HCEC 1CT (cell line): ENCODE measurements at regions not wholly inside any gene's neighbourhood (a gene's known extent, or its start where the extent isn't known, plus 50 kb on each side); places are given as distances from the start of the nearest gene placed in this dataset.

Source experiments
- DNase-seq: peaks from one replicate; pipeline ENCODE4 v3.0.0-alpha.2; 2017

GRCh38 chr18:27685807-27686412 is 491.0 kb downstream of the CDH2 start:
- peak; percentile 1 for DNase-seq

GRCh38 chr18:27685091-27685490 is 491.8 kb downstream of the CDH2 start:
- DNase-seq: no peak

- no peak for DNase-seq
Measured at GRCh38 chr18:27674411-27674810, 489.3 kb upstream of the CHST9 start.

- no peak for DNase-seq
Measured at GRCh38 chr18:27673861-27674260, 488.8 kb upstream of the CHST9 start.

DNA sequence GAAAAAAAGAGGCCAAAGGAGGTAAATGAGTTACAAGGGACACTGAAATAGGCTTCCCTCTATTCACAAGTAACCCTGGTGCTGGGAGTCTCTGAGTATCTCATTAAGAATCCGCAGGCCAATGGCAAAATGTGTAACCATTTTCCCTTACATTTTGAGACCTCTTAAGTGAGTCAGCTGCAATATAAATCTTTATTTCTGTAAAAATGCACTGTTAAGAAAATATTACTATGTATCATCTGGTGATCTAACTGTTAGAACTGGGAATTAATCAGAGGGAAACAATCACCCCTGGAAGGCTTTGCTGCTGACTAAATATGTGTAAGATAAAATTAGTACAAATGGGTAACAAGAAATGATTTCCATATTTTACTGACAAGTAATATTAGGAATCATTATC is 483.1 kb upstream of the CHST9 start:
- no peak for DNase-seq

DNA sequence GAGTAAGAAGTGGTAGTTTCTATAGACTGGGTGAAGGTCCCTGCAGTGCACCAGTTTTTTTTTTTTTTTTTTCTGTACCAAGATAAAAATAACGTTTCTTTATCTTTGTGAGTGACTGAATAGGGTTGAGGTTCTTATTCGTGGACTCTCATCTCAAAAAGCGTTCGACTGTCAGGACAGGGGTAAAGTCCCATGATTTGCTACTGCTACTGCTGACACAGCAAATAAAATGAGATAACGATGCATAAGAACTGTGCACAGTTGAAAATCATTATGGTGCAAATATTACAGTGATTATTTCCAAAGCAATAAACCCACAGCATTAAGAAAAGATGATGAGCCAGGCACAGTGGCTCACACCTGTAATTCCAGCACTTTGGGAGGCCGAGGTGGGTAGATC is 482.0 kb upstream of the CHST9 start:
- DNase-seq: no peak

GRCh38 chr18:27666016-27666415 is 480.9 kb upstream of the CHST9 start:
- no peak for DNase-seq

DNA sequence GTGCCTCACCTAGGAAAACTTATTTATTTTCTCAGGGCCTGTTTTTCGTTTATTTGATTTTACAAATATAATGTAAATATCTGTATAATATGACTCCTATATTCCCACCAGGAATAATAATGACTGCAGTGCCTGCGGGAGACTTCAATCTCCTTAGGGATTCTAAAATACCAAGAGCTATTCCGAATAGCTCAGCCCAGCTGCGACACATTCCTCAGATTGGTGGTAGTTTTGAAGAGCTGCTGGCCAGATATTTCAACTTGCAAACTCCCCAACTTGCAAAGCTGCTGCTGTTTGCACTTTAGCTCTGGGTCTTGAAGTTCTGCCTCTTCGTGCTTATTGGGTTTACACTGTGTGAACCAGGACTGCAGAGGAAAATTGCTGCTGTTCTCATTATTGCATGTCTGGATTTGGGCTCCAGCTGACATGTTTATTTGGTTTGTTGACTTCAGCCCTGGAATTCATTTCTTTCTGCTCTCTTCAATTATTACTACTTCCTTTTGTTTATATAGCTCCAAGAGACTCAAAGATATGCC is 480.2 kb upstream of the CHST9 start:
- no peak for DNase-seq

DNA sequence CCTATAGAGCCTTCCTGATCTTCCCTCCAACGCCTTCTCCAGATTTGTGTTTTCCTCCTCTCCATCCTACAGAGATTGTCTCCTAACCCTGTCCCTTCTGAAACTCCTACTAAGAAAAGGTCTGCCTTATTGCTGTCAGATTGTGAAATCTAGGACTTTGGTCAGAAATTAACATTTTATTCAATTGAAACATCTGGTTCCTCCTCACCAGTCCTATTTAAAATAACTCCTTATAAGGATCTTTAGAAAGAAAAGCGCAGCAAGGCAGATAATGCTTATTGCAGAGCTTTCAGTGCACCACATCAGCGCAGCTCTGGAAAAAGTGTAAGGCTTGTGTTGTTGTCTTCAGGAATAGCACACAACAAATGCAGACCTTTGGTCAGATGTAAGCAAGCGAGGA is 477.8 kb upstream of the CHST9 start:
- no peak for DNase-seq

GRCh38 chr18:27662537-27662936 is 477.4 kb upstream of the CHST9 start:
- DNase-seq: no peak

GRCh38 chr18:27661320-27662018 is 476.4 kb upstream of the CHST9 start:
- no peak for DNase-seq

DNA sequence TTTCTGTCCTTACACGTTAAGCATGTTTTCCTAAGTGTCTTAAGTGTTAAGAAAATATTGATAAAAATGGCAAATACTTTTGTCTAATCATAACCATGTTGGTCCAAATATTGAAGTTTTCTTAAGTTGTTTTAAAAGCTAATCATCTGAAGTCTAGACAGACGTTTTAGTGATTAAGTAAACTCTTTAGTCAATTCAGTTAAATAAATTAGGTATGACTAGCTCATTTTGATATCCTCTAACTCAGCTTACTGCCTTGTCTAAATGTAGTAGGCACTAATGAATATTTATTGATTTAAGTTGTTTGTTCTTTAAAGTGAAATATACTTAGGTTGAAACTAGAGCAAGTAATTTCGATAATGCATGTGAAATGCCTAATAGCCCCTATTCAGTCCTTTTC is 471.8 kb upstream of the CHST9 start:
- no peak for DNase-seq

DNA sequence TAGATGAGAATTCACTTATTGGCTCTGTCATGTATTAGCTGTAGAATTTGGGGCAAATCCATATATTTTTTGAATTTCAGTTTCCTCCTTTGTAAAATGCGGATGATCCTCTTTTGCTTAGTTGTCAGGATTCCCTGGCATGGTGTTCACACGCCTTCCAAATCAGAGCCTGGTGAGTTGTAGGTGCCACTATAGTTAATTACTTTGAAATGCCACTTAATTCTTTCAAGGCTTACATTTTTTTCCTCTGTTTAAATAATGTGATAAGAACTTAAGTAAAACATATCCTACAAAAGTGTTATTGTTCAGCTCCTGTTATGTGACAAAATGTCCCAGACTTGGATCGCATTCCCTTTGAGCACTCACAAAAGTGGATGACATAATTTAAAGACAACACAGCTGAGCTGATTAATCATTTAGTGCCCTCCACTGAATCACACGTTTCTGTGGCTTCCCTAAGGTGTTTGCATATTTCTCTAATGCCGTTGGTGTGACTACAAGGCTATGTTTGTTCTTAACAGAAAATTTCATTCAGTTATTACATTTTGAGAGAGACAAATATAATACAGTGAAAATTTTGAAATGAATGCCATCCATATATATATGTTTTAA is 471.2 kb upstream of the CHST9 start:
- DNase-seq: no peak

DNA sequence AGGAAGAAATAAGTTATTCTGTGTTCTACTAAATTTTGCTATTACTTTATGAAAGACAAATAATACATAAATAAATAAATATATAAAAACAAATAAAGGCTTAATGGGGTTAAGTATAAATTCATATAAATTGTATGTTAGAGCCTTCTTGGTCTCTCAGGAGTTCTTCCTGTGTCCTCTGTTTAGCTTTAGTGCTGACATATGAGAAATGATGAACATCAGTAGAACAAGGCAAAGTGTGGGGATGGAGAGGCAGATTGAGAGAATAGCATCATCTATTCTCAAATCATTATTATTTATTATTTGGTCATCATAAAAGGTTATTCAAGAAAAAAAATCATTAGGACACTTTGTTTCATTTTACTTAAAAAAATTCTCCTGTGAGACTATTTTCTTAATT is 468.1 kb upstream of the CHST9 start:
- DNase-seq: no peak

DNA sequence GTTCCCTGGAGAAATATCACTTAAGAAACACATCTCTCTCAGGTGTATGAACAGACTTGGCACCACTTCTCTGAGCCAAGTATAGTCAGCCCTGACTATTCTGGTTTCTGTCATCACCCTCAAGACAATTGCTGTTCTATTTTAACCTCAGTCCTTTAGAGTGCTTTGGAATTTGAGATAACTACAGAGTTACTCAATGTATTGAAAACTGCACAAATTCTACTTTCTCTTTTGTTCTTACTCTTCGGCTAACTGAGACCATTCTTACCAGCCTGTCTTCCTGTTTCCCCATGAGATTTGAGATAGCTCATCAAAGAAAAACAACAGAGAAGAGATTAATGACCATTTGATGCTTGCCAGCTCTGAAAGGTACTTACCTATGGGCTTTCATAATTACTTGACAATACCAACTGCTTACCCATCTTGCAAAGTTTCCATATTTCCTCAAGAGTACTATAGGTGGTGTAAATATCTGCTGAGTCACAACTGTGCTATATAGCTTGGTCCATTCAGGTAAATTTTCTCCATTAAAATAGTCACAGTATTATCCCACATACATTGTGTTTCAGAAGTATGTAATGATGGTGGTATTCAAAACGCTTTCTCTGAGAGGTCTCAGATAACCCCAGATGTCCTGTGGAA is 467.5 kb upstream of the CHST9 start:
- no peak for DNase-seq

GRCh38 chr18:27649621-27650020 is 464.5 kb upstream of the CHST9 start:
- no peak for DNase-seq

DNA sequence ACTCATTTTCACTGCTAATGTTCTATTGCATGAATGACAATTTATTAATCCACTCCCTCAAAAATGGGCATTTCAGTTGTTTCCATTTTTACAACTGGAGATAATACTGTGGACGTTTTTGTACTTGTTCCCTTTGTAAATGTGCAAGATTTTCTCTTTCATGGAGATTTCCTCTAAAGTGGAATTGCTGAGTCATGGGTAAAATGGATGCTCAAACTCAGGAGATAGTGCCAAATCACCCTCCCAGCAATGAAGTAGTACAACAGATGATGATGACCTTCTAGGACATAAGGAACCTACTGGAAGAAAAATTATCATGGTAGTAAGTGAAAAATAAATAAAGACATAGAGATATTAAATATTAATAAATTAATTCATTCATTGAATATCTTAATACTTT is 460.8 kb upstream of the CHST9 start:
- no peak for DNase-seq

DNA sequence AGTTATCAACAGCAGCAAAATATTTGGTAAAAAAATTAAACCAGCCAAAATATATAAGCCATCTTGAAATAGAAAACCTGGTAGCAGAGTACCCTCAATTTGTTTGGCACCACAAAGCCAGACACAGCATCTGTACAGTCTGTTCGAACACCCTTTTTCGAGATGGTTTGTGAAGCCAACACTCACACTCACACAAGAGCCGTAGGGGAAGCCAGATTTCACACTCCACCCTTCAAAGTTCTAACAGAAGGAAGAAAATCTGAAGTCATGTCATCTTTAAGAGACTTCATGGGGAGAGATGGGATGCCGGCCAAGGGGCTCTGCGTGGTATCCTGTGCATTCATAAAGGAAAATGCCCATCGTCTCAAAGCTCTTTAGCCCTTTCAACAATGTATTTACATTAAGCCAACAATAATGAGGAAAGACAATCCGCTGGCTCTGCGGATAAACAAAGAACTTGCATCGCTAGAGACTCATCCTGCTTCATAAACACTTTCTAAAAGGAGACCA is 451.5 kb upstream of the CHST9 start:
- no peak for DNase-seq

- DNase-seq: no peak
Measured at GRCh38 chr18:27632706-27633105, 447.6 kb upstream of the CHST9 start.

DNA sequence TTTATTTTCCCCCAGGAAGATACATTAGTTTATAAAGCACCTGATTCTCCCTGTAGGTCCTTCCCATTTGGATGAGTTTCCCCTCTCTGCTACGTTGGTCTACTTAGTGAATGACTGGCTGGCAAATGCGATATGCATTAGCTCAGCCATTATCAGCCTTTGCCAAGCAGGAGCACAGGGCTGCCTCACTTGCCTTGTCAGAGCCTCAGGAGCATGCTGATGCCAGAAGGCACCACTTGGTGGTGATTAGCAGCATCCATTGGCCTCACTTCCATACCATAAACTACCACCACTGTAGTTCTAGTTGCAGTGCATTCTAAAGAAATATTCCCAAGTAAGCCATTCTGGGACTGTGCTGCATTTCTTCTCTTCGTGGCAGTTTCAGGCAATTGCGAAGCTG is 442.8 kb upstream of the CHST9 start:
- DNase-seq: no peak

DNA sequence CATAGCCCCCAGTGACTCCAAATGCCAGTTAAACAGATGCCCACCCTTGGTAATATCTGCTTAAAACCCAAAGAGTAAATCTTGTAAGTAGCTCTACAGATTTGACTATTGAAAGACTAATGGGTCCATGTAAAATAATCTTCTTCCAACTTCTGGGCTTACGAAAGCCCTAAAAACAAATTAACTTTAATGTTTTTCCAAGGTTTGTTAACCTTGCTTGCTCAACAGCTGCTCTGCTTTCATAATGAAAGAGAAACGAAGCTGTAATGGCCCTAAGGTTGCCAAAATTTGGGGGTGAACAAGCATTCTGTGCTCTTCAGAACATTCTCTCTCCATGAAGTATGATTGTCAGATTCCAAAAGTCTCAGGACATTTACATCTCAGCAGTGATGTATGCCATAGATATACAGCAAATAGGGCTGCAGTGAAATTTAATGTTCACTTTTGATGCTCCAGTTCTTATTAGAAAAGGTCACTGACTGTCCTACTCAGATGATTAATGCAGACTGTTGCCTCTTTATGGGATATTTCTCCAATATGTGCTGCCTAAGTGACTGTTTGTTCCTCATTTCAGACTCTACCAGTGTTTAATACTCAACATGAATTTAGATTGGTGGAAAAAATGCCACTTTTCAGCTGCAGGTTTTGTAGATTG is 436.3 kb upstream of the CHST9 start:
- no peak for DNase-seq

- no peak for DNase-seq
Measured at GRCh38 chr18:27619906-27620305, 434.8 kb upstream of the CHST9 start.
